GM19240 (cell line): ENCODE measurements at regions not wholly inside any gene's neighbourhood (a gene's known extent, or its start where the extent isn't known, plus 50 kb on each side); places are given as distances from the start of the nearest gene placed in this dataset.
"Not testable (repeated sequence)": the region's sequence is repeated elsewhere in the genome, so short reads cannot be mapped to it uniquely, and the experiment has no call there.

ENCODE experiments used
- DNase-seq: peaks from one replicate; pipeline ENCODE4 v3.0.0; 2011; ENCODE audit warnings: low spot score; ENCODE audit not compliant: insufficient read length

GRCh38 chr1:90308421-90308820 is 313.5 kb downstream of the ZNF326 start:
- DNase-seq = no peak

- no peak for DNase-seq
These were observed 310.7 kb downstream of the ZNF326 start for GRCh38 chr1:90305577-90305976.

- DNase-seq = no peak
These were observed 301.4 kb downstream of the ZNF326 start for GRCh38 chr1:90296327-90296726.

- DNase-seq = no peak
These were observed 300.6 kb downstream of the ZNF326 start for GRCh38 chr1:90295534-90295933.

- DNase-seq = no peak
These were observed 296.7 kb downstream of the ZNF326 start for GRCh38 chr1:90291431-90292216.

- no peak for DNase-seq
These were observed 287.9 kb downstream of the ZNF326 start for GRCh38 chr1:90282811-90283210.

- not testable (repeated sequence) for DNase-seq
These were observed 287.0 kb downstream of the ZNF326 start for GRCh38 chr1:90281886-90282285.

- DNase-seq = no peak
These were observed 282.4 kb downstream of the ZNF326 start for GRCh38 chr1:90277270-90277669.

GRCh38 chr1:90274376-90274775 is 279.5 kb downstream of the ZNF326 start:
- no peak for DNase-seq

GRCh38 chr1:90273241-90273774 is 278.4 kb downstream of the ZNF326 start:
- no peak for DNase-seq

GRCh38 chr1:90262791-90263190 is 267.9 kb downstream of the ZNF326 start:
- no peak for DNase-seq

GRCh38 chr1:90262286-90262685 is 267.4 kb downstream of the ZNF326 start:
- DNase-seq = no peak

GRCh38 chr1:90246069-90246468 is 251.2 kb downstream of the ZNF326 start:
- DNase-seq = no peak

- no peak for DNase-seq
These were observed 241.6 kb downstream of the ZNF326 start for GRCh38 chr1:90236493-90236892.

- DNase-seq = no peak
These were observed 228.5 kb downstream of the ZNF326 start for GRCh38 chr1:90223401-90223800.

- no peak for DNase-seq
These were observed 226.2 kb downstream of the ZNF326 start for GRCh38 chr1:90220941-90221693.

GRCh38 chr1:90220496-90220895 is 225.6 kb downstream of the ZNF326 start:
- no peak for DNase-seq

GRCh38 chr1:90219166-90219871 is 224.4 kb downstream of the ZNF326 start:
- DNase-seq = not testable (repeated sequence)

GRCh38 chr1:90210633-90211491 is 216.0 kb downstream of the ZNF326 start:
- no peak for DNase-seq

- no peak for DNase-seq
These were observed 214.0 kb downstream of the ZNF326 start for GRCh38 chr1:90208949-90209348.

- DNase-seq = no peak
These were observed 211.3 kb downstream of the ZNF326 start for GRCh38 chr1:90206260-90206659.
